ENCODE measurements at regions not wholly inside any gene's neighbourhood (a gene's known extent, or its start where the extent isn't known, plus 50 kb on each side); places are given as distances from the start of the nearest gene placed in this dataset.
A peak's percentile ranks its signal among the peaks of the same experiment; 100 is the strongest.
"Not testable (repeated sequence)": the region's sequence is repeated elsewhere in the genome, so short reads cannot be mapped to it uniquely, and the experiment has no call there.

GRCh38 chr4:151459375-151459774 lies 50.4 kb downstream of the FHIP1A start:
- no peak for DNase-seq (ENCODE audit: low read depth, low spot score)

GRCh38 chr4:151460434-151460833 lies 51.5 kb downstream of the FHIP1A start:
- no peak for DNase-seq (ENCODE audit: low read depth, low spot score)

- DNase-seq (ENCODE audit: low read depth, low spot score), result no peak
These were observed 53.6 kb downstream of the FHIP1A start for GRCh38 chr4:151462554-151462953.

- no peak for DNase-seq (ENCODE audit: low read depth, low spot score)
These were observed 60.0 kb downstream of the FHIP1A start for GRCh38 chr4:151468715-151469696.

GRCh38 chr4:151469970-151470369 lies 61.0 kb downstream of the FHIP1A start:
- no peak for DNase-seq (ENCODE audit: low read depth, low spot score)

GRCh38 chr4:151471728-151472127 lies 62.8 kb downstream of the FHIP1A start:
- DNase-seq (ENCODE audit: low read depth, low spot score), result no peak

- no peak for DNase-seq (ENCODE audit: low read depth, low spot score)
These were observed 63.3 kb downstream of the FHIP1A start for GRCh38 chr4:151472297-151472696.

GRCh38 chr4:151472711-151473110 lies 63.7 kb downstream of the FHIP1A start:
- no peak for DNase-seq (ENCODE audit: low read depth, low spot score)

GRCh38 chr4:151473521-151474097 lies 64.6 kb downstream of the FHIP1A start:
- DNase-seq (ENCODE audit: low read depth, low spot score), result no peak

- no peak for DNase-seq (ENCODE audit: low read depth, low spot score)
These were observed 66.2 kb downstream of the FHIP1A start for GRCh38 chr4:151475035-151475714.

- DNase-seq (ENCODE audit: low read depth, low spot score), result no peak
These were observed 72.8 kb downstream of the FHIP1A start for GRCh38 chr4:151481813-151482212.

- DNase-seq (ENCODE audit: low read depth, low spot score), result peak; percentile 47
These were observed 75.6 kb downstream of the FHIP1A start for GRCh38 chr4:151484396-151485102.

GRCh38 chr4:151485541-151486131 lies 76.7 kb downstream of the FHIP1A start:
- DNase-seq (ENCODE audit: low read depth, low spot score), result peak; percentile 12

GRCh38 chr4:151486168-151486567 lies 77.2 kb downstream of the FHIP1A start:
- no peak for DNase-seq (ENCODE audit: low read depth, low spot score)

- DNase-seq (ENCODE audit: low read depth, low spot score), result no peak
These were observed 80.0 kb downstream of the FHIP1A start for GRCh38 chr4:151488968-151489367.

GRCh38 chr4:151489462-151490203 lies 80.7 kb downstream of the FHIP1A start:
- DNase-seq (ENCODE audit: low read depth, low spot score), result peak; percentile 96

- DNase-seq (ENCODE audit: low read depth, low spot score), result not testable (repeated sequence)
These were observed 86.6 kb downstream of the FHIP1A start for GRCh38 chr4:151495612-151496011.

GRCh38 chr4:151511548-151511947 lies 102.6 kb downstream of the FHIP1A start:
- peak; percentile 14 for DNase-seq (ENCODE audit: low read depth, low spot score)

- no peak for DNase-seq (ENCODE audit: low read depth, low spot score)
These were observed 108.9 kb downstream of the FHIP1A start for GRCh38 chr4:151517896-151518295.

GRCh38 chr4:151518359-151518758 lies 109.4 kb downstream of the FHIP1A start:
- DNase-seq (ENCODE audit: low read depth, low spot score), result no peak
